Activated CD4-positive, alpha-beta T cell treated with anti-CD3 and anti-CD28 coated beads, Interleukin-2, Interleukin-4, amounts not matched to agents 100 ng/mL and 50 ng/mL, durations not matched to agents 16 hours and 8 hours (primary cell): ENCODE measurements at regions not wholly inside any gene's neighbourhood (a gene's known extent, or its start where the extent isn't known, plus 50 kb on each side); places are given as distances from the start of the nearest gene placed in this dataset.

Experiments used
- DNase-seq: peaks from one replicate; pipeline ENCODE4 v3.0.0-alpha.2; 2020; ENCODE audit warnings: low spot score

- no peak for DNase-seq
These were observed 382.5 kb downstream of the MED10 start for GRCh38 chr5:5995819-5996218.

- no peak for DNase-seq
These were observed 391.7 kb downstream of the MED10 start for GRCh38 chr5:5986492-5987178.

DNA sequence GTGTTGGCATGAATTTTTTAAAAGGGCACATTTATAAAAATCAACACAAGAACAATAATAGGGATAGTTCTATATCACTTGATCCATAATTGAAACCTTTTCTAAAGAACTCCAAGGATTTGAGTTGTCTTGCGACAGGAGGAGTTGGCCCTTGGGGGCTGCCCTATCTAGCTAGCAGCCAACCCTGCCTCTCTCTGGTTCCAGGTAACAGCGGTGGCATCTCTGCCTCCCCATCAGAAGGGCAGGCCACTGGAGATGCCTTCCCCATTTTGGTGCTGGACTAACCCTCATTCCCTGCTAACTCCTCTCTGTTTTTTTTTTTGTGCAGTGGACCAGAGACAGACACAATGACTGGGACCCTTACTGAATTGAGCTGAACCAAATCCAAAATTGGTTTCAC, 393.0 kb downstream of the MED10 start:
- DNase-seq = no peak

DNA sequence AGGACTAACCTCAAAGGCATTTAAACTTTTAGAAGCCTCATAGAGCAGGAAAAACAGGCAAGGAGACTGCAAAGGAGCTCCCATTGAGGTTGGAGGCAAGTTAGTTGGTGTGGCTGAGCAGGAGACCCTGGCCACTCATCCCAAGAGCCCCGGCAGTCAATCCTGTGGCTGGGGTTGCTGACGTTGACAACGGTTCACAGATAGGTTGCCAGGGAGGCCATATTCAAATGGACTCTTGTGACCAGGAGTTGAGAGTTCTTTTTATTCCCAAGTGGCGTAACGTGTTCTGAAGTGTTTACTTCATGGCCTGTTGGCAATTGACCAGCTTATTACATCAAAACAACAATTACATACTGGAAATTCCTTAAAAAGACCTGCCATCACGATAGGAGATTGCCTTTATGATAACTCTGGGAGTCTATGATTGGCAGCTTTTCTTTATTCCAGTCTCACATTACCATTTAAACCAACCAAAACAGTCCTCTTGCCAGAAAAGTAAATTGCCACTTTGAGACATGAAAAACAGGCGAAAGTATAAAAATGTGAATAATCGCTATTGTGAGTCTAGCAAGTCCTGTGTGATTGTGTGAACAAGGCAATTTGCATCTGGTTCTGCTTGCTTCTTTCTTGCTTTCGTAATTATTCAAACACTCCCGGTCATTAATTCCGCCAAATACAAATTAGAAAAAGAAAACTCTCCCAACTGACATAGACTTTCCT, 394.9 kb downstream of the MED10 start:
- DNase-seq = no peak

- no peak for DNase-seq
These were observed 396.8 kb downstream of the MED10 start for GRCh38 chr5:5981562-5981961.

DNA sequence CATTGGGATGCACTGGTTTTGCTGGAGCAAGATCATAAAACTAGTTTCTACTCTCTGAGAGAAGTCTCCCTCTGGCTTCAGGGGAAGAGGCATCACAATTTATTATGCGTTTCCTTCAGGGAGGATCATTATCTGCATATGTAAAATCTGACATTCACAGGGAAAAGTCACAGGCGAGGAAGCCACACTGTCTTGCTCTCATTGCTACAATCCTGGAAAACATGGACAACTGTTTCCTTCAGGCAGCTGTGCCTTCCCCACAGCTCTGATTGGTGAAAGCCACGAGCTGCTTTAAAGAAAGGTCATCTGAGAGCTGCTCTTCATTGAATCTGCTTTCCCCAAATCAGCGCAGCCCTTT, 397.8 kb downstream of the MED10 start:
- DNase-seq = no peak

DNA sequence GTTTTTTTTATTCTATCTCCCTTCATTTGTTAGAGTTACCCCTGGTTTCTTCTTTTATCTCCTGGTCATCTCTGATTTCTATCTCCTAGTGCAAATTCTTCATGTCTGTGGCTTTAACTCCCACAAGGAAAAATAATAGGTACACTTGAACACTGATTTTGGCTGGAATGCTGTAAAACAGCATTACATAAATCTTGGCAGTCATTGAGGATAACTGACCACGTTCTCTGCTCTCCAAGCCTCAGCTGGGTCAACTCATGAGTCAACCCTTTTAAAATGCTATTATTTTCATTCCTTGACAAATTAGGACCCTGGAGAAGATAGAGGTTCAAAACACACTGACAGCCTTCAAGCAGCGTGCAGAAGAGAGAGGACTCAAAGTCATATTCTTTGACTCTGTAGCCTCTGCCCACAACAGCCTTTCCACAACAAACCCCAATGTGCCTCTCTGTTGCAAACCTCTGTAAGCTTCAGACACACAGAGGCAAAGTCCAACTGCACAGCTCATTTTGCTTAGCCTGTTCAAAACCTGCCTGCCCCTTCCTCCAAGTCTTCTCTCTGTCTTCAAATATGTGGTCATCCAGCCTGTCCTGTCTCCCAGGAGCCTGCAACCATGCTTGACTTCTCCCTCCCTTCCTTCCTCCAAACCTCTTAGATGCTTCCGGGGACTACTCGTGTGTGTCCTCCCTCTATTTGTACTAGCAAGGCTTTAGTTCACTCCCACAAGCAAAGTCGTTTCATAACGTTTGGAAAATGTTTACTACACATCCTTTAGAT, 398.4 kb downstream of the MED10 start:
- no peak for DNase-seq

GRCh38 chr5:5979377-5979760, 399.0 kb downstream of the MED10 start:
- no peak for DNase-seq

- no peak for DNase-seq
These were observed 399.6 kb downstream of the MED10 start for GRCh38 chr5:5978501-5979376.

DNA sequence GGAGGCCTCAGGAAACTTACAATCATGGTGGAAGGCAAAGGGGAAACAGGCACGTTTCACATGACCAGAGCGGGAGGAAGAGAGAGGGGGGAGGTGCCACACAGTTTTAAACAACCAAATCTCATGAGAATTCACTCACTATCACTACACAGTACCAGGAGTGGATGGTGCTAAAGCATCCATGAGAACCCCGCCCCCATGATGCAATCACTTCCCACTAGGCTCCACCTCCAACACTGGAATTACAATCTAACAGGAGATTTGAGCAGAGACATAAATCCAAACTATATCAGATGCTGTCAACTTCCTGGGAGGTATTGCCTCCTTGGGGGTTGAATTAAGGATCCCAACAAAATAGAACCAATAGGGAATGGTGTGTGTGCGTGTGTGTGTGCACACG, 407.1 kb downstream of the MED10 start:
- no peak for DNase-seq

DNA sequence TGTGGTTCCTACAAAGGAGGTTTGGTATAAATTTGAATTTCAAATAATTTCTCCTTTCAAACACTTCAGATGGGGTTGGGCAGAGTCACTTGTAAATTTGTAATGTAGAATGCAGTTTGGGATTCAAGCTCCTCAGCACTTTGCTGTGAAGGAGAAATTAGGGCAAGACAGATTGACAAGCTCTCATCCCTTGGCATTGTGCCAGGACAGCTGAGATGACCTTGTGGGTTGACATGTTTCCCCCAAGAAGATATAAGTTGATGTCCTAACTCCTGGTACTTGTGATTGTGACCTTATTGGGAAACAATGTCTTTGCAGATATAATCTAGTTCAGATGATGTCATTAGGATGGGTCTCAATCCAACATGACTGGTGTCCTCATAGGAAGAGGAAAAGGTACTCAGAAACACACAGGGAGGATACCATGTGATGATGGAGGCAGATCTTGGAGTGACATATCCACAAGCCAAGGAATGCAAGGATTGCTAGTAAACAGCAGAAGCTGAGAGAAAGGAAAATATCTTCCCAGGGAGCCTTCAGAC, 408.3 kb downstream of the MED10 start:
- no peak for DNase-seq

DNA sequence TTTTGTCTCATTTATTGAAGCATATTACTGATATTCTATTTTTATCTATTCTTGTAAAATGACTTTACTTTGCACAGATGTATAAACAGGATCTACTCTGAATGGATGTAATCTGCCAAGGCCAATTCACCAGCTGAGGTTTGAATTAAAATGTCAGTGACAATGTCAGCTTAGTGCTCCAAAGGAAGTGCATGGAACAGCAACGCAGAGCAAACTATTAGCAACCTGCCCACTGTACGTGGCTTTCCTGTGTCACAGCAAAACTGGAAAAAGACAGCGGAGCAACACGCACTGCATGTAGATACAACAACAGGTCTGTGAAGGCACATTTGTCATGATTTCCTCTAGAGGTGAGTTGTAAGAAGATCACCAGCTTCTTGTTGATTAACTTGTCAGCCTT, 409.4 kb downstream of the MED10 start:
- DNase-seq = no peak

DNA sequence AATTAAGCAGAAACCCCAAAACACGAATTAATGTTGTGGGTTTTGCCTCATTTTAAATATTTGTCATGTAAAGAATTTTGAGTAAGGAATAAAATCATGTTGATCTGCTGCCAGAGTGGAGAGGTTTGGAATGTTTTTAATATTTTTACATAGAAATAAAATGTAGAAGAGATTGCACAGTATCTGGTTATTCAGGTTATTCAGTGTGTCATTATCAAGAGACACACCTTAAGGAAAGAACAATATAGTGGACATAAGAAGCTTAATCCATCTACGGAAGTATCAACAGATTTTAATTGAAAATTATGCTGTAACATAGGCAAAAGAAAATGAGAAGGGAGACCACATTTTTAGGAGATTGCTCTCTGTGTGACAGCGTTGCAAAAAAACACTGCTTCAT, 410.4 kb downstream of the MED10 start:
- DNase-seq = no peak

DNA sequence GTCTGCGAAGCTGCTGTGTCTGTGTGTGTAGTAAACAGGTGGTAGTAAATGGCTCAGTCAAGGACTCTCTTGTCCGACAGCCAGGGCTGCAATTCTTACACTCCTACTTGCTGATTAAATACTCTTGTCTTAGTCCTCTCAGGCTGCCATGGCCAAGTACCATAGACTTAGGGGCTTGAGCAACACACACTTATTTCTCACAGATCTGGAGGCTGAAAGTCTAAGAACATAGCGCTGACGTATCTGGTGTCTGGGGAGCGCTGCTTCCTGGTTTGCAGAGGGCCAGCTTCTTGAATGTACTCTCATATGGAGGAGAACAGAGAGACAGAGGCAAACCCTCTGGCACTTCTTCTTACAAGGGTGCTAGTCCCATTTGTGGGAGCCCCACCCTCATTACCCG, 411.0 kb downstream of the MED10 start:
- no peak for DNase-seq

DNA sequence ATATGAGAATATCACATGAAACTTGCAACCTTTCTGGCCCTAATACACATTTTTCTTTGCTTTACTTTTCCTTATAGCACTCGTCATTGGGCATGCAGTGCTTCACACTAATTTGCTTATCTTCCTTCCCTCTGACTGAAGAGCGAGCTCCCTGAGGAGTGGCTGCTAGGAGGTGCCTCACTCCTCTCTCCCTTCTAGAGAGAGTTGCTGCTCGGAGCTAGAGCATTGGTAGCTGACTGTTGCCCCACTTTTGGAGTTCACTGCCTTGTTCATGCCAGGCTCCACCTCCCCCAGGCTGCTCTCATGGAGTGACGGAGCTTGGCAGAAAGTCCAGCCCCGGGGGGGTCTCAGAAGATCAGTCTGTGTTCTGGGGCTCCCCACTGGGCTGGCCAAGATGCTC, 413.2 kb downstream of the MED10 start:
- no peak for DNase-seq

GRCh38 chr5:5964347-5964746, 414.0 kb downstream of the MED10 start:
- DNase-seq = no peak

- DNase-seq = no peak
These were observed 420.6 kb downstream of the MED10 start for GRCh38 chr5:5957737-5958136.

DNA sequence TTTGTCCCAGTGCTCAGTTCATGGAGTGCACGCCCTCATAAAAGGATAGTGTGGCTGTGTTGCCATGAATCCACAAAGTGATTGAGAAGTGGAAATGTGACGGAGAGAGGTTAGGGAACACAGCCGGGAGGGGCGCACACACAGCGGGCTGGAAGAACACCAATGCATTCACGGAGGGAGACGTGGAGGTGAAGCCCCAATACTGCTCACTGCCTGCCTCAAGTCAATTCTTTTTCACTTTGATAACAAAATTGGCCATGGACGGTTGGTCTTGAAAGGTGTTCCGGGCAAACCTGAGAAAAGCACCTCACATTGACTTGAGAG, 424.1 kb downstream of the MED10 start:
- DNase-seq = no peak

- DNase-seq = no peak
These were observed 424.6 kb downstream of the MED10 start for GRCh38 chr5:5953584-5954274.

DNA sequence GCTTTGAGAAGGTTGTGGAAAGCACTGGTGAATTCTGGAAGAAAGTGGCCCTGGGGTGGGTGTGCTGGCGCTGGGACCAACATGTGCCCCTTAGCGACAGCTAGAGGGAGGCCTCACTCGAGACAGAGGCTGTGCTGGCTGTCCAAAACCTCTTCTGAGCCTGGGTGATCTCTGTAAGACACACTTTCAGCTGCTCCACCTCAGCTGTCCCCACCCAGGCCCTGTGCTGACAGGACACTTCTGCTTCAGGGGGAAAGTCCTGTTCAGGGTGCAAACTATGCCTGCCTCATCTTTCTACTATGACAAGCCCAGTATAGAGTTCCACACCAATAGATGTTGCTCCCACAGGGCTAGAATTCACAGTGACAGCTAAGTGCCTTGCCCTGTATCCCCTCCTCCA, 426.4 kb downstream of the MED10 start:
- DNase-seq = no peak

GRCh38 chr5:5950658-5951057, 427.7 kb downstream of the MED10 start:
- DNase-seq = no peak

DNA sequence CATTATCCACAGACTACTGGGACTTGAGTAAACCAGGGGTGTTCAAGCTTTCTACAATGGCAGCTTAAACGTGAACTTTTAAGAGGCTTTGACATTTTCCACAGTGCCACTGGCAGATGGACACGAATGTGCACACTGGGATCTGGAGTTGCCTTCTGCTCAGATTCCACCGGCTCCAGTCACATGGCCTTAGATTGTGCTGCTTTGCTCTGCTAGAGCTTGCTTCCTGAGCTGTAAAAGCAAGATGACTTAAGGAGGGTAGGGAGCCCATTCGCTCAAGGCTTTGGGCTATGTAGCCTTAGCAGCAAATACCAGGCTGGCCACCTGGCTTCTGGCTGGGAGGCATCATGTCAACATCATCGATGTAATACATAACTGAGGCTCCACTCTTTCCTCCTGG, 436.9 kb downstream of the MED10 start:
- no peak for DNase-seq
